ENCODE measurements at regions not wholly inside any gene's neighbourhood (a gene's known extent, or its start where the extent isn't known, plus 50 kb on each side); places are given as distances from the start of the nearest gene placed in this dataset.

DNA sequence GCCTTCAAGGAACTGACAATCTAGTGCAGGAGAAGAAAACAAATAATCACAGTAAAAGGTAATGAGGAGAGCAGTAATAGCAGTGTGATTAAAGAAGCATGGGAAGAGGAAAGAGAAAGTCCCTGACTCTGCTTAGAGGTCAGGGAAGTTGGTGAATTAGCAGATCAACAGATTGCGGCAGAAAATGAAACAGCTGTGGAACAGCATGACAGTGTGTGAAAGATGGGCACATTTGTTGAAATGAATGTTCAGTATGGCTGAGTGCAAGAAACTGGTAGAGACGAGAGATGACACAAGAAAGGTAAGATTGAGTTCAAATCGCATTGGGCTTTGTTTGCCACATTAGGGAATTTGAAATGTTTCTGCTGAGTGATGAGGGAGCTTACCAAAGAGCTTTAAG, 63.7 kb upstream of the RASSF8 start:
- DNase-seq (ENCODE audit: insufficient read length, low spot score): no peak
- no peak for FAIRE-seq

DNA sequence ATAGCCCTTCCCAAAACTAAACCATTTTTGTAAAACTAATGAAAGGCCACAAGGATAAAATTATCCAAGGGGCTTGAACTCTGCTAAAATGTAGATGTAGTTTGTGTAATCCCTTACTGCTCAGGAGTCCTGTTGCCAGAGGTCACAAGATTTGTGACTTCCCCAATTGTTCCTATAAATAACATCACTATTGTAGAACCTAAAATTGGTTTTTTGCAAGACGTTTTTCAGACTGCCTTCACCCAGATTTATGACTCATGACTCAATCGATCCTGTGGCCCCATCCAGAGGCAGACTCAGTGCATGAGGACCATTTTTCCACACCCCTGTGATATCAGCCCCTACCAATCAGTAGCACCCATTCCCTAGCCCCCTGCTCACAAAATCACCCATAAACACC, 61.5 kb upstream of the RASSF8 start:
- FAIRE-seq (no peak), DNase-seq (ENCODE audit: insufficient read length, low spot score) (no peak)

DNA sequence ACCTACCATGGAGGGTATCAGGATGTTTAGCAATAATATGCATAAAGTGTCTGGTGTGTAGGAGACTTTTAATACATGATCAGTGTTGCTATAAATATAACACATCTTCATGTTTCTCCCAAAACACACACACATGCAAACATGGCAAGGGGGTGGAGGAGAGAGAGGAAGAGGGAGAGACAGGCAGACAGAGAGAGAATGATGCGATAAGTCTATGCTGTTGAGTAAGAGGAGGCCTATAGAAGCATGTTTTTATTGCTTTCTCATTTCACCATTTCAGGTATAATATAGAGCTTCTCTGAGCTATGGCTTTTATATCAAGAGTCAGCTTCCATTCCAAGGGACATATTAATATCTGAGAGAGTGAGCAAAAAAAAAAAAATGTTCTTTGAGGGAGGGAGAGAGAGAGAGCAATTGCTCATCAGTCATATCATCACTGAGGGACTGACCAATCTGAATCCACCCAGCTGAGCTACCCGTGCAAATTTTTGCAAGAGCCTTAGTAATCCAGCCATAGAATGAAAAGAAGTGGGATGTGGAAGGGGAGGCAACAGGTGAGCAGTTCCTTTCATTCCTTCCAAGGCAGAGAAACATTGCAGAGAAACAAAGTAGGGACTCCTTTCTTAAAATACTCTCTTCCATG, 54.8 kb upstream of the RASSF8 start:
- FAIRE-seq (no peak), DNase-seq (ENCODE audit: insufficient read length, low spot score) (no peak)

DNA sequence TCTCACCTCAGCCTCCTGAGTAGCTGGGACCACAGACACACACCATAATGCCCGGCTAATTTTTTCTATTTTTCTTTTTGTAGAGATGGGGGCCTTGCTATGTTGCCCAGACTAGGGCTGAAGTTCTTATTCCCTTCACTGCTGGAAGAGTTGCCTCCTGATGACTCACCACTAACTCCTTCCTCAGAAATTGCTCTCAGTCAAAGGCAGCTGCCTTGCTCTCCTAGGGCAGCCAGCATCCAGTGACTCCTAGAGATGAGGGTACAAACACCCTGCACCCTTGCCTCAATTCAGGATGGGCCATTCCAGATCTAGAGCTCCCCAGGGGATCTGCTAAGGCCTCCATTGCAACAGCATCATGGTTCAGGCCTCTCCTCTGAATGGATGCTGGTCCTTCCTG, 54.0 kb upstream of the RASSF8 start:
- no peak for FAIRE-seq
- no peak for DNase-seq (ENCODE audit: insufficient read length, low spot score)

DNA sequence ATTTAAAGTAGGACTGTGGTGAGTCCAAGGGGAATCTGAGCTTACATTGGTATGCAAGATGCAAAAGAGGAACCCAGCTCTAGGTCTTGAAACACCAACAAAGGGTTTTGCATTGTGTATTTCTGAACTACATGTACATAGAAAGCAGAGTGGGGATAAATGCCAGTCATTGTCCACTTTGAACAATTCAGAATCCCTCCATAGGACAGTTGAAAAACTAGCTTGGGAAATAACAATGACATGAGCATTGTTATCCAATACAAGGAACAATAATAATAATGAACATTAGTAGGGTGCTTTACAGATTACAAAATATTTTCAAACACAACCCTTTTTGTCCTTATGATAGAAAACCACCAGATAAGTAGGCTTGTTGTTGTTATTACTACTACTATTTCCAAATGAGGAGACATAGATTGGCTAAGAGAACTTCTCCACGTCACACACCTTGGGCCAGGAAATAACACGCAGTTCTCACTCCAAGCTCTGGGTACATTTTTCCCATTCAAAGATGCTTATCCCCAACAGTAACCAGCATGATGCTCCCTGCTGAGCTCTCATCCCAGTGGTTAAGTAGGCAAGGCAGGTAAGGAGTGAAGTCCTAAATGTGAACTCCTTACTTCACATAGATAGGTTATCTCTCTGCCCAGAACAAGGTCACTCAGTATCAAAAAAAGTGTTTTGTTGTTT, 51.7 kb upstream of the RASSF8 start:
- no peak for DNase-seq (ENCODE audit: insufficient read length, low spot score)
- no peak for FAIRE-seq

All from HTR-8/SVneo (cell line).